Suprapubic skin (tissue), 4 donors: ENCODE measurements at regions not wholly inside any gene's neighbourhood (a gene's known extent, or its start where the extent isn't known, plus 50 kb on each side); places are given as distances from the start of the nearest gene placed in this dataset.

Experiments
- DNase-seq, 2 donors: peaks; one replicate each; pipeline ENCODE4 v3.0.0-alpha.2; 2019; ENCODE audit warnings: low spot score in 2 of 2
- H3K27ac ChIP-seq: fragments of 200-600 bp; sonication (generic); one replicate; pipeline ENCODE4 v1.5.1; 2019
- H3K27me3 ChIP-seq: fragments of 200-600 bp; sonication (generic); one replicate; pipeline ENCODE4 v1.5.1; 2019
- H3K36me3 ChIP-seq: fragments of 200-600 bp; sonication (generic); one replicate; pipeline ENCODE4 v1.5.1; 2019
- H3K4me1 ChIP-seq: fragments of 200-600 bp; sonication (generic); one replicate; pipeline ENCODE4 v1.5.1; 2019
- H3K4me3 ChIP-seq: fragments of 200-600 bp; sonication (generic); one replicate; pipeline ENCODE4 v1.5.1; 2019; ENCODE audit warnings: mild to moderate bottlenecking
- H3K9me3 ChIP-seq: fragments of 200-600 bp; sonication (generic); one replicate; pipeline ENCODE4 v1.5.1; 2019
- EP300 ChIP-seq: sonication (generic); formaldehyde crosslinking; IDR thresholded peaks from one replicate; pipeline ENCODE4 v1.6.1; 2017; ENCODE audit warnings: antibody characterized with exemption
- POLR2A ChIP-seq, 2 donors: fragments of 450-650 bp; IDR thresholded peaks; one replicate each; pipeline ENCODE4 v1.6.1; 2017; ENCODE audit warnings: antibody characterized with exemption in 2 of 2, mild to moderate bottlenecking in 2 of 2, moderate library complexity in 2 of 2
- POLR2AphosphoS5 ChIP-seq, 3 donors: sonication (generic); formaldehyde crosslinking; IDR thresholded peaks; one replicate each; pipeline ENCODE4 v1.6.1; 2017; ENCODE audit warnings: antibody characterized with exemption in 3 of 3
- WGBS: methylation state at CpG from one replicate; pipeline ENCODE4 v1.1.5; 2018; 5-methylcytosine and 5-hydroxymethylcytosine counted together
- TF ChIP-seq, protein P1 (sequence below), 2 donors: fragments of 200-600 bp in 1 of 2; fragments of 450-650 bp in 1 of 2; sonication (generic) in 1 of 2; IDR thresholded peaks; one replicate each; pipeline ENCODE4 v1.5.1; 2016 to 2019; ENCODE audit warnings: antibody characterized with exemption in 2 of 2, mild to moderate bottlenecking in 1 of 2, moderate library complexity in 1 of 2

- Histone ChIP-seq H3K9me3 (no peaks in the 10 kb centered on the region), H3K27ac (no peak overlapping the region), H3K4me3 (no peak overlapping the region), H3K4me1 (no peaks in the 10 kb centered on the region), H3K27me3 (no peaks in the 10 kb centered on the region), H3K36me3 (no peaks in the 10 kb centered on the region)
- no peak for DNase-seq
- WGBS = 96% methylated on average over 1 of the region's 1 CpG
- TF ChIP-seq EP300 = no peak
- no peak for TF ChIP-seq POLR2AphosphoS5 (IDR thresholded peaks at IDR 0.05)
- TF ChIP-seq POLR2A (IDR thresholded peaks at IDR 0.05) = no peak
- TF ChIP-seq, protein P1, sequence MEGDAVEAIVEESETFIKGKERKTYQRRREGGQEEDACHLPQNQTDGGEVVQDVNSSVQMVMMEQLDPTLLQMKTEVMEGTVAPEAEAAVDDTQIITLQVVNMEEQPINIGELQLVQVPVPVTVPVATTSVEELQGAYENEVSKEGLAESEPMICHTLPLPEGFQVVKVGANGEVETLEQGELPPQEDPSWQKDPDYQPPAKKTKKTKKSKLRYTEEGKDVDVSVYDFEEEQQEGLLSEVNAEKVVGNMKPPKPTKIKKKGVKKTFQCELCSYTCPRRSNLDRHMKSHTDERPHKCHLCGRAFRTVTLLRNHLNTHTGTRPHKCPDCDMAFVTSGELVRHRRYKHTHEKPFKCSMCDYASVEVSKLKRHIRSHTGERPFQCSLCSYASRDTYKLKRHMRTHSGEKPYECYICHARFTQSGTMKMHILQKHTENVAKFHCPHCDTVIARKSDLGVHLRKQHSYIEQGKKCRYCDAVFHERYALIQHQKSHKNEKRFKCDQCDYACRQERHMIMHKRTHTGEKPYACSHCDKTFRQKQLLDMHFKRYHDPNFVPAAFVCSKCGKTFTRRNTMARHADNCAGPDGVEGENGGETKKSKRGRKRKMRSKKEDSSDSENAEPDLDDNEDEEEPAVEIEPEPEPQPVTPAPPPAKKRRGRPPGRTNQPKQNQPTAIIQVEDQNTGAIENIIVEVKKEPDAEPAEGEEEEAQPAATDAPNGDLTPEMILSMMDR (IDR thresholded peaks at IDR 0.05) = no peak
These were observed 88.4 kb upstream of the SPIN4 start for GRCh38 chrX:63439580-63439979.

DNA sequence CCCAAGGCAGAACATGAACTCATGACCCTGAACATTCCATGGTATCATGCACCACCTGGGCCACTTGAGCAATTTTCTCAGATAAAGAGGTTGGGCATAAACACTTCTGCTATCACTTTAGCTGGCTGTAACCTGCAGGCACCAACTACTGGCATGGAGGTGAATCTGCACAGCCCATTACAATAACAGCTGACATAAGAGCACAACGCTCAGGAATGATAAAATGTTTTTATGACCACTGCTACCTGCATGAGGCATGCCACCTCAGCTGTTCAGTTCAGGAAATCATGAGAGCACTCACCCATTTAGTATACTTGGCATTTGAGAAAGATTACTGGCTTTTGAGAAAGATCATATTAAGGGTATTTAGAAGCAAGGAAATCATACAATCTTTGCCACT lies 85.7 kb upstream of the SPIN4 start:
- no peak overlapping the region for H3K4me3 ChIP-seq
- no peak for DNase-seq
- H3K36me3 ChIP-seq = no peaks in the 10 kb centered on the region
- H3K9me3 ChIP-seq = no peaks in the 10 kb centered on the region
- H3K4me1 ChIP-seq = no peaks in the 10 kb centered on the region
- WGBS = 81% methylated on average over 1 of the region's 1 CpG
- no peaks in the 10 kb centered on the region for H3K27me3 ChIP-seq
- no peak for TF ChIP-seq POLR2A (IDR thresholded peaks at IDR 0.05)
- no peak for TF ChIP-seq POLR2AphosphoS5 (IDR thresholded peaks at IDR 0.05)
- no peak for TF ChIP-seq EP300
- TF ChIP-seq, protein P1 (IDR thresholded peaks at IDR 0.05) = no peak
- H3K27ac ChIP-seq = no peak overlapping the region

DNA sequence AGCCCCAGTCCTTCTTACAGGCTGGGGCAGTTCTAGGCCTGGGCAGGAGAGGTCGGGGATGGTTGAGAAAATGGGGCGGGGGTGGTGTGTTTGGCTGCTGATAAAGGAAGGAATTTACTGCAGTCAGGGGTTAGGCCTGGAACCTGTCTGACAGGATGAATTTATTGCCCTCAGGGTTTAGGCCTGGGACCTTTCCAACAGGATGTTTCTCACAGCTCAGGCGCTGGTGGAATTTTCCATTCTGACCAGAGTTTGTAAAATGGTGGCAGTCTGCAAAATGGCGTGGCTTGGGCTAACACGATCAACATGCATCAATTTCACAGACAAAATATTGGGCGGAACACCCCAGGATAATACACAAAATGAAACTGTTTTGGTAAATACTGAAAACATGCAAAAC lies 83.5 kb upstream of the SPIN4 start:
- WGBS = 57% methylated on average over 6 of the region's 6 CpGs
- no peak for DNase-seq
- H3K27ac ChIP-seq = peak overlapping the region; percentile 4
- no peaks in the 10 kb centered on the region for H3K27me3 ChIP-seq
- no peaks in the 10 kb centered on the region for H3K9me3 ChIP-seq
- H3K4me1 ChIP-seq = no peaks in the 10 kb centered on the region
- no peak for TF ChIP-seq POLR2AphosphoS5 (IDR thresholded peaks at IDR 0.05)
- TF ChIP-seq EP300 = no peak
- TF ChIP-seq POLR2A (IDR thresholded peaks at IDR 0.05) = no peak
- TF ChIP-seq, protein P1 (IDR thresholded peaks at IDR 0.05) = no peak
- peaks cover 4% of the 10 kb centered on the region for H3K36me3 ChIP-seq
- no peak overlapping the region for H3K4me3 ChIP-seq

DNA sequence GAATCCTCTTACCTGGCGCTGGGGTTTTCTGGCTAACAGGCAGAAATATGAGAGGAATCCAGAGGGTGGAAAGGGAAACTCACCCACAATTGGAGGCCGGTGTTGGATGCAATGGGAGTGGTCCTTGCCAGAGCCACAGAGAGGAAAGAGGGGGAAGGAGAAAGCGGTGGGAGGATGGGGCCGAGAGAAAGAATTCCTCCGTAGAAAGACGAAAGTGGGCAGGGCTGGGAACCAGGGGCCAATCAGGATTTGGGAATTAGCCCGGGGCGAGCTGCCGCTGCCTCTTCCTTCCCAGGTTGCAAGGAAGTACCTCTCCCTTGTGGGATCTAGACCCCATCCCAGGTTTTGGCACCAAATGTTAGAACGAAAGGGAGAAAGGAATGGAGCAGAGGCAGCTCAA lies 83.1 kb upstream of the SPIN4 start:
- Histone ChIP-seq H3K9me3 (no peaks in the 10 kb centered on the region), H3K4me3 (no peak overlapping the region), H3K36me3 (peaks cover 4% of the 10 kb centered on the region), H3K4me1 (no peaks in the 10 kb centered on the region), H3K27ac (peak overlapping the region; percentile 4), H3K27me3 (no peaks in the 10 kb centered on the region)
- no peak for DNase-seq
- WGBS = 82% methylated on average over 10 of the region's 10 CpGs
- TF ChIP-seq POLR2A (IDR thresholded peaks at IDR 0.05) (no peak), EP300 (no peak)

DNA sequence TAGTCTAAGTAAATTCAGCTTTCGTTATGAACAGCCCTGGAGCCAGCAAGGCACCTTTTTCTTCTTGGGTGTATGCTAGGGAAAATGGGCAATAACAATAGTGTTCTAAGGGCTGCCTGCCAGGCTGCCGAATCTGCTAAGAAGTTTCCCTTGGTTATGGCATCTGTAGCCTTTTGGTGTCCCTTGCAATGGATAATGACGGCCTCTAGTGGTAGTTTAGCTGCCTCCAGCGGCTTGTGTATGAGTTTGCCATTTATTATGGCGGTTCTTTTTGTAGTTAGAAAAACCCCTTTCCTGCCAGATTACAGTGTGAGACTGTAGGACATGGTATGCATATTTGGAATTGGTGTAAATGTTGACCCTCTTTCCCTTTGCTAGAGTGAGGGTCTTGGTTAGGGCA lies 78.9 kb upstream of the SPIN4 start:
- no peak for TF ChIP-seq EP300
- TF ChIP-seq POLR2AphosphoS5 (IDR thresholded peaks at IDR 0.05) = no peak
- no peak for TF ChIP-seq POLR2A (IDR thresholded peaks at IDR 0.05)
- TF ChIP-seq, protein P1 (IDR thresholded peaks at IDR 0.05) = no peak
- no peak for DNase-seq
- 70% methylated on average over 5 of the region's 5 CpGs for WGBS

DNA sequence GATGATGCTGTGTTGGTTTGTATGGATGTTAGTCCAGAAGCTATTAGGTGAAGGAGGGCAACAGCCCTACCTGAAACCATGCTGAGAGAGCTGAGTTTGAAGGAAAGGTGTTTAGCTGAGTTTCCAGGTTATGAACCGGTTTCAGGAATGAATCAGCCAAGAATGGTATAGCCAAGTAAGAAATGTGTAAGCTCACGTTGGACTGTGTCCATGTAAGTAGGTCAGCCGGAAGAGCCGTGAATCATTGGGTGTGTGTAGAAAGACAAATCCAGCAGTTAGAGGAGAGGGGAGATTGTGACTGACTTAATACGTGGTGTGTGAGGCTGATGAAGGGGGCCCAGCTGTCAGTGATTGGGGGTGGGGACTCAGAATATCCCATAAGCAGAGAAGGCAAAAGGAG lies 77.2 kb upstream of the SPIN4 start:
- Histone ChIP-seq H3K4me3 (no peak overlapping the region), H3K27ac (no peak overlapping the region), H3K4me1 (no peaks in the 10 kb centered on the region), H3K9me3 (no peaks in the 10 kb centered on the region), H3K36me3 (peaks cover 4% of the 10 kb centered on the region), H3K27me3 (no peaks in the 10 kb centered on the region)
- WGBS = 85% methylated on average over 5 of the region's 5 CpGs
- TF ChIP-seq, protein P1 (IDR thresholded peaks at IDR 0.05) = no peak
- no peak for TF ChIP-seq EP300
- TF ChIP-seq POLR2AphosphoS5 (IDR thresholded peaks at IDR 0.05) = no peak
- TF ChIP-seq POLR2A (IDR thresholded peaks at IDR 0.05) = no peak
- DNase-seq = no peak

More for the DNA sequence above, 78.9 kb upstream of the SPIN4 start:
- Histone ChIP-seq H3K4me3 (no peak overlapping the region), H3K4me1 (no peaks in the 10 kb centered on the region), H3K27ac (no peak overlapping the region), H3K9me3 (no peaks in the 10 kb centered on the region), H3K36me3 (peaks cover 4% of the 10 kb centered on the region), H3K27me3 (no peaks in the 10 kb centered on the region)
